GM12872 (cell line): ENCODE measurements at regions not wholly inside any gene's neighbourhood (a gene's known extent, or its start where the extent isn't known, plus 50 kb on each side); places are given as distances from the start of the nearest gene placed in this dataset.

ENCODE experiments used
- TF ChIP-seq, protein P1 (sequence below): IDR thresholded peaks from 3 replicates; pipeline ENCODE4 v1.5.1; 2011; ENCODE audit warnings: low read depth, mild to moderate bottlenecking, low read length, moderate library complexity; ENCODE audit not compliant: insufficient read depth

DNA sequence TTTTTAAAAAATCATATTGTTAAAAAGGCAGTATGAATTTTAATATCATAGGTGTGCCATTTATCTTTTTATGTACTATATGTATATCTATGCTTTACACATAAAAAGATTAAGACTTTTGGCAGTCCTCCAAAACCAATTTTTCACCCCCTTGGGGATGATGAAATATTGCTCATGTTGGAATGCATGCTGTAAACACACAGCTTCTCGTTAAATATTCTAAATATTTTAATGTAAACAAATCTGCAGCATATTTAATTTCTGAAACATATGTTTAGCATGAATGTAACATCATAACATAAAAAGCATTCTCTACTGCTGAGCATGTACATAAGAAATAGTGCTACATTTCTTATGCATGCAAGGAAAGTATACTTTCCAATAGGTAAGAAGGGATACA is 484.3 kb upstream of the LRATD1 start:
- TF ChIP-seq, protein P1, sequence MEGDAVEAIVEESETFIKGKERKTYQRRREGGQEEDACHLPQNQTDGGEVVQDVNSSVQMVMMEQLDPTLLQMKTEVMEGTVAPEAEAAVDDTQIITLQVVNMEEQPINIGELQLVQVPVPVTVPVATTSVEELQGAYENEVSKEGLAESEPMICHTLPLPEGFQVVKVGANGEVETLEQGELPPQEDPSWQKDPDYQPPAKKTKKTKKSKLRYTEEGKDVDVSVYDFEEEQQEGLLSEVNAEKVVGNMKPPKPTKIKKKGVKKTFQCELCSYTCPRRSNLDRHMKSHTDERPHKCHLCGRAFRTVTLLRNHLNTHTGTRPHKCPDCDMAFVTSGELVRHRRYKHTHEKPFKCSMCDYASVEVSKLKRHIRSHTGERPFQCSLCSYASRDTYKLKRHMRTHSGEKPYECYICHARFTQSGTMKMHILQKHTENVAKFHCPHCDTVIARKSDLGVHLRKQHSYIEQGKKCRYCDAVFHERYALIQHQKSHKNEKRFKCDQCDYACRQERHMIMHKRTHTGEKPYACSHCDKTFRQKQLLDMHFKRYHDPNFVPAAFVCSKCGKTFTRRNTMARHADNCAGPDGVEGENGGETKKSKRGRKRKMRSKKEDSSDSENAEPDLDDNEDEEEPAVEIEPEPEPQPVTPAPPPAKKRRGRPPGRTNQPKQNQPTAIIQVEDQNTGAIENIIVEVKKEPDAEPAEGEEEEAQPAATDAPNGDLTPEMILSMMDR: no peak

DNA sequence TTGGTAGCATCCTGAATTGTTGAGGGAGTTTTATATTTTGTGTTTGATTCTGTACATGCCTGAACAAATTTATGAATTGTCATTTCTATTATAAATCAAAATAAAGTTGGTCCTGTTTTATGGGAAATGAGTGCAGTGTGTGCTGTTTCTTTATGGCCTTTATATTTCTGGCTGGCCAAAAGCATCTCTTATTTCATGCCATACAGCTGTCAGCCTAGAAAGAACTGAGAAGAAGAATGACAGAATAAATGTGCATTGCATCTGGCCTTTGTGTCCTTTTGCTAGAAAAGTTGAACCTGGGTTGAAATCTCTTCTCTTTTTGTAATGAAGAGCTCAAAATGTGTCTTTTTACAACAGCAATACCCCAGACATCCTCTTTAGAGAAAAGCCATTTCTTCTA is 474.7 kb upstream of the LRATD1 start:
- TF ChIP-seq, protein P1: no peak

DNA sequence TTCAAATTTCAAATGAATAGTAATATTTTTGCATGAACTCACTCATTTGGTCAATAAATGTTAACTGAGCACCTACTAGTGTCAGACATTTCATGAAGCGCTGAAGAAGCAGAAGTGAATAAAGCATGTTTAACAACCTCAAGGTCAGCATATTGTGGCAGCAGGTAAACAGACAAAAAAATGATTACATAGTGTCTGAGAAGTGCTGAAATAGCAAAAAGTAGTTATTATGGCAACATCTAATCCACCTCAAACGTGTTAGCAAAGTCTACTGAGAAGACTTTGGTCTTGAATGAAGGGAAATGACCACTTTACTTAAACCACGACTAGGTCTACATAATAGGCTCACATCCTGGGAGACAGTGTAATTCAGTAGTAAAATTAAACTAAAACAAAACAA is 452.2 kb upstream of the LRATD1 start:
- TF ChIP-seq, protein P1: no peak

DNA sequence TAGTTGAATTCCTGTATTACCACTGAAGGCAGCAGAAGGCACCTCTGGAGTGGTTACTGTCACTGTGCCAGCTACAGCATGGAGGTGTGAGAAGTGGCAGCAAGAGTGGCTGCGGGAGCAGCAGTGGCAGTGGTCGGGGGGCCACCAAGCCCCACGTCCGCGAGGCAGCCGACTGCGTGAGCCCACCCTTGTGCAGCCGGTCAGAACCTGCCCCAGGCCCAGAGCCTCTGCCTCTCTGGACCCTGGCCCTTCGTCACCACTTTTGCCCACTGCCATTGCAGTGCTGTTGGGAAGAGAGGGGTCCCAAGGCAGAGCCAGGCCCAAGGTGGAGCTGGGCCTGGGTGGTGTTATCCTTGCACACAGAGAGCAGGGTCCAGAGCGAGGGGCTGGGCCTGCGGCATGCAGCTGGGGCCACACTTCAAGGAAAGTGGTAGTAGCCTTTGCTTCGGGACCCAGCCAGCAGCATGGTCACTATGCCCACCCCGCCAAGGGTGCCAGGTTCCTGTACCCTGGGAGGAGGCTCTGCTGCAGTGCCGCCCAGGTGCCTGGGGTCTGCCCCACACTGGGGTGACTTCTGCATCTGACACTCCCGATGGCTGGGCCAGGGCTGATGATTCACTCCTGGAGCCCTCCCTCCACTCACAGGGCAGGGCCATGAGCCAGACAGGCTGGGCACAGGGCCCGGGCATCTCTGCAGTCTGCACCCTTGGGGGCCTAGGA is 450.1 kb upstream of the LRATD1 start:
- TF ChIP-seq, protein P1: no peak

DNA sequence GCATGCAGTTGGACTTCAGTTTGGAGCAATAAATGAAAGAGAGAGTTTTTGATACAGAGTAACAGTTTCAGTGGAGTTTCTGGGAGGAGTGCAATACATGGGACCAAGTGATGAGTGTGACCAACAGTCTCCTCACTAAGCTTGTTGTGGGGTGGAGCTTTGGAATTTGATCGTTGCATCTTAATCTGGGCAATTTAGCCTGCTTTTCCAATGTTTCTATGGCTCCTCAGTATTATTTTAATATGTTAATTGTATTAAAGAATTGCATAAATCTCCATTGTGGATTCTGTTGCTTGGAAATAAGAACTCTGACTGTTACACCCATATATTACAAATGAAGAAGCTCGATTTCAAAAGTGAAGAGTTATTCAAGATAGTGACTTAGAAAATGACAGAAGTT is 446.6 kb upstream of the LRATD1 start:
- TF ChIP-seq, protein P1: no peak

DNA sequence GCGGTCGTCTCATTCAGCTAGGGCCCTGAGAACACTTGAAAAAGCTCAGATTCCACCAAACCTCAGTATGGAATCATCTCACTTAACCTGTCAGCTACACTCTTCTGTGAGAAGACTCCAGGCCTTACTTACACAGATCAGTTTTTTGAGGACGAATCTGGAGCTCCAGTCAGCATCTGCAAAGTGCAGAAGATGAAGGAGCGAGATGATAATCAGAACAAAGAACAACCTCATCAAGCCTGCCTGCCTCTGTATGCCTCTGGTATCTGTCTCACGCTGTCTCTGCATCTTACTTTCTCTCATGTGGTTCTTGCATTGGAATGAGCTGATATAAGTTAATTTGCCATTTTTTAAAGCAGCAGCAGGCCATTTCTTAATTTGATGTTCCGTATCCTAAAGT is 444.1 kb upstream of the LRATD1 start:
- TF ChIP-seq, protein P1: no peak

DNA sequence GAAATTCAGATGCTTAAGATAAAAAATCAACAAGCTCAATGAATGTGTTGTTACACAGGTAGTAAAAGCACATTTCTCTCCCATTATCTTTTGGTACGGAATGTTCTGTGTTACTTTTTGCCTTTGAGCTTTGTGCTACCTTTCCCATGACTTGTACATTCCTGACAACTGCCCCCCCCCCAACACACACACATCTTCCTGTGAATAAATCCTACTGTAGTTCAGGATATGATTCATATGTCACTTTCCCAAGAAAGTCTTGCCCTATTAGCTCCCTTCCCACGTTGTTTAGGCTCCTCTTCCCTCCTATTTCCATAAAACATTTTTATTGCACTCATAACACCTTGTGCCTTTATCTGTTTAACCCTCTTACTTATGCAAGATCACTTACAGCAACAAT is 442.6 kb upstream of the LRATD1 start:
- TF ChIP-seq, protein P1: no peak
